ENCODE measurements at regions not wholly inside any gene's neighbourhood (a gene's known extent, or its start where the extent isn't known, plus 50 kb on each side); places are given as distances from the start of the nearest gene placed in this dataset.

DNA sequence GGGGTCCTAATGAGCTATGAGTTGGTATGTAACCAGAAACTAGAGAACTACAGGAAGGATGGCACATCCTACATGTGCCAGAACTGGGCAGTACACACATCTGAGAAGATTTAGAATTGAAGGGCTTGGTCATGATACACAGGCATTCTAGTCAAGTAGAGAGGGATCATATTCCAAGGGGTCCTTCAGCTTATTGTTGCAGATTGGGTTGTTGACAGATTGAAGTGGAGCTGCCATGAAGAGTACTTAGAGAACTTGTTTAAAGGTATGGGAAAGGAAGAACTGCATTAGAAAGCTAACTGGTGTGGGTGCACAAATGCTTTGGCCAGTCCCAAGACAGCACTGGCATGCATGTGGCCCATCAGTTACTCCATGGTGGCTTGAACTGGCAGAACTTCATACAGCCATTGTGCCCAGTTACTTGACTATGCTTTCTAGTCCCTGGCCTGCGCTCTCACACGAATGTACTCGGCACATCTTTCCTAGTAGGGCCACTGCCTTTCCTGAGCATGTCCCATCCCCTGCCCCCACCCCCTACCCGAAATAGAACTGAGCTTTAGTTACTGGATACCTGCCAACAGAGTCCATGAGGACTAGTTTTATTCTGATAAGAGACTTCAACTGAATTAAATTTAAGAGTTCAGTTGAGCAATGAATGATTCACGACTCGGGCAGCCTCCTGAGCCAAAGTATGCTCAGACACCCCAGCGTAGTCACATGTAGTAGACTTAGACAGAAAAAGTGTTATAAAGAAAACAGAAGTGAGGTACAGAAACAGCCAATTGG, 64.0 kb downstream of the CCNG2 start:
- Mint-ChIP-seq H3K4me3 (ENCODE audit: unreplicated experiment) (no peak overlapping the region), H3K4me1 (ENCODE audit: unreplicated experiment) (no peaks in the 10 kb centered on the region), H3K27ac (ENCODE audit: unreplicated experiment) (no peak overlapping the region), H3K36me3 (ENCODE audit: low read depth, unreplicated experiment) (no peaks in the 10 kb centered on the region), H3K27me3 (ENCODE audit: unreplicated experiment) (peaks cover 2% of the 10 kb centered on the region), H3K9me3 (ENCODE audit: unreplicated experiment) (no peaks in the 10 kb centered on the region)
- DNase-seq (ENCODE audit: low spot score) = no peak
- no peak for TF ChIP-seq CTCF (IDR thresholded peaks at IDR 0.05; ENCODE audit: unreplicated experiment)

DNA sequence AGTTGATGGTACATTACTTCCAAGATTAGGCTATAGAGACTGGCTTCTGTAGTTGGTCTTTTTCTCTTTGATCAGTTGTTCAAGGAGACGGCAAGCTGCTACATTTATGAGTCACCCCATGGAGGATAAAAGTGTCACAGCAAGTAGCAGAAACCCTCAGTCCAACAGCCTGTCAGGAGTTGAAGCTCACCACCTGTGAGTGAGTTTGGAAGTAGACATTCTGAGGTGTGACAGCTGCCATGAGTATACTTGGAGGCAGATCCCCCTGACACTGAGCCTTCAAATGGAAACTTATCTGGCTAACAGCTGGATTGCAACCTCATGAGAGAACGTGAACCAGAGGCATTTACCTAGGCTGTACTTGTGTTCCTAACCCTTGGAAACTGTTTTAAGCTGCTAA, 68.0 kb downstream of the CCNG2 start:
- no peak for DNase-seq (ENCODE audit: low spot score)
- Mint-ChIP-seq H3K27ac (ENCODE audit: unreplicated experiment) (no peak overlapping the region), H3K36me3 (ENCODE audit: low read depth, unreplicated experiment) (no peaks in the 10 kb centered on the region), H3K4me3 (ENCODE audit: unreplicated experiment) (no peak overlapping the region), H3K9me3 (ENCODE audit: unreplicated experiment) (no peaks in the 10 kb centered on the region), H3K27me3 (ENCODE audit: unreplicated experiment) (peaks cover 4% of the 10 kb centered on the region), H3K4me1 (ENCODE audit: unreplicated experiment) (no peaks in the 10 kb centered on the region)
- TF ChIP-seq CTCF (IDR thresholded peaks at IDR 0.05; ENCODE audit: unreplicated experiment) = no peak

GRCh38 chr4:77226939-77227705, 70.1 kb downstream of the CCNG2 start:
- no peak overlapping the region for H3K27ac Mint-ChIP-seq (ENCODE audit: unreplicated experiment)
- H3K4me3 Mint-ChIP-seq (ENCODE audit: unreplicated experiment) = no peak overlapping the region
- no peaks in the 10 kb centered on the region for H3K36me3 Mint-ChIP-seq (ENCODE audit: low read depth, unreplicated experiment)
- no peak for DNase-seq (ENCODE audit: low spot score)
- no peak for TF ChIP-seq CTCF (IDR thresholded peaks at IDR 0.05; ENCODE audit: unreplicated experiment)
- peaks cover 2% of the 10 kb centered on the region for H3K27me3 Mint-ChIP-seq (ENCODE audit: unreplicated experiment)
- H3K4me1 Mint-ChIP-seq (ENCODE audit: unreplicated experiment) = no peaks in the 10 kb centered on the region
- H3K9me3 Mint-ChIP-seq (ENCODE audit: unreplicated experiment) = no peaks in the 10 kb centered on the region

- Mint-ChIP-seq H3K36me3 (ENCODE audit: low read depth, unreplicated experiment) (no peaks in the 10 kb centered on the region), H3K27me3 (ENCODE audit: unreplicated experiment) (peaks cover 2% of the 10 kb centered on the region), H3K9me3 (ENCODE audit: unreplicated experiment) (peaks cover 3% of the 10 kb centered on the region), H3K4me1 (ENCODE audit: unreplicated experiment) (no peaks in the 10 kb centered on the region), H3K27ac (ENCODE audit: unreplicated experiment) (no peak overlapping the region), H3K4me3 (ENCODE audit: unreplicated experiment) (no peak overlapping the region)
- TF ChIP-seq CTCF (IDR thresholded peaks at IDR 0.05; ENCODE audit: unreplicated experiment) = no peak
- no peak for DNase-seq (ENCODE audit: low spot score)
These were observed 72.4 kb downstream of the CCNG2 start for GRCh38 chr4:77229433-77229832.

GRCh38 chr4:77232653-77233052, 75.6 kb downstream of the CCNG2 start:
- Mint-ChIP-seq H3K4me3 (ENCODE audit: unreplicated experiment) (no peak overlapping the region), H3K27ac (ENCODE audit: unreplicated experiment) (no peak overlapping the region), H3K4me1 (ENCODE audit: unreplicated experiment) (no peaks in the 10 kb centered on the region), H3K36me3 (ENCODE audit: low read depth, unreplicated experiment) (no peaks in the 10 kb centered on the region), H3K9me3 (ENCODE audit: unreplicated experiment) (peaks cover 4% of the 10 kb centered on the region), H3K27me3 (ENCODE audit: unreplicated experiment) (no peaks in the 10 kb centered on the region)
- DNase-seq (ENCODE audit: low spot score) = no peak
- no peak for TF ChIP-seq CTCF (IDR thresholded peaks at IDR 0.05; ENCODE audit: unreplicated experiment)

All from endothelial cell (in vitro differentiated cells).